Parathyroid adenoma (tissue), 2 donors: ENCODE measurements at regions not wholly inside any gene's neighbourhood (a gene's known extent, or its start where the extent isn't known, plus 50 kb on each side); places are given as distances from the start of the nearest gene placed in this dataset.

Source experiments
- H2AFZ ChIP-seq: fragments of 300-600 bp; sonication (generic); one replicate; pipeline ENCODE4 v1.7.0; 2017; ENCODE audit warnings: antibody characterized with exemption, mild to moderate bottlenecking
- H3K27ac ChIP-seq: fragments of 300-600 bp; sonication (generic); one replicate; pipeline ENCODE4 v1.7.0; 2017
- H3K27me3 ChIP-seq: fragments of 300-600 bp; sonication (generic); one replicate; pipeline ENCODE4 v1.7.0; 2017; ENCODE audit warnings: low read length; ENCODE audit not compliant: control insufficient read depth, insufficient read depth
- H3K36me3 ChIP-seq: fragments of 300-600 bp; sonication (generic); one replicate; pipeline ENCODE4 v1.7.0; 2017; ENCODE audit warnings: low read length; ENCODE audit not compliant: control insufficient read depth, insufficient read depth
- H3K4me1 ChIP-seq: fragments of 300-600 bp; sonication (generic); one replicate; pipeline ENCODE4 v1.7.0; 2017; ENCODE audit warnings: control low read depth
- H3K4me2 ChIP-seq: fragments of 300-600 bp; sonication (generic); one replicate; pipeline ENCODE4 v1.7.0; 2017; ENCODE audit warnings: low read length
- H3K4me3 ChIP-seq: fragments of 300-600 bp; sonication (generic); one replicate; pipeline ENCODE4 v1.7.0; 2017; ENCODE audit warnings: low read depth, low read length
- H3K79me2 ChIP-seq: fragments of 300-600 bp; sonication (generic); one replicate; pipeline ENCODE4 v1.7.0; 2017; ENCODE audit warnings: control low read depth
- H3K9ac ChIP-seq: fragments of 300-600 bp; sonication (generic); one replicate; pipeline ENCODE4 v1.7.0; 2017; ENCODE audit warnings: mild to moderate bottlenecking
- H3K9me3 ChIP-seq: fragments of 300-600 bp; sonication (generic); one replicate; pipeline ENCODE4 v1.7.0; 2017; ENCODE audit warnings: low read length; ENCODE audit not compliant: control insufficient read depth
- CTCF ChIP-seq: fragments of 300-600 bp; sonication (generic); IDR thresholded peaks from one replicate; pipeline ENCODE4 v1.7.0; 2017; ENCODE audit warnings: antibody characterized with exemption, mild to moderate bottlenecking
- donor health status: primary hyperparathyroidism.

GRCh38 chr7:41163991-41164390, 538.9 kb downstream of the INHBA start:
- Histone ChIP-seq H3K27me3 (no peaks in the 10 kb centered on the region), H3K27ac (no peak overlapping the region), H3K9ac (no peak overlapping the region), H3K9me3 (no peaks in the 10 kb centered on the region), H3K4me3 (no peak overlapping the region), H3K79me2 (no peaks in the 10 kb centered on the region), H3K4me2 (no peak overlapping the region), H3K36me3 (no peaks in the 10 kb centered on the region), H3K4me1 (no peaks in the 10 kb centered on the region), H2AFZ (no peak overlapping the region)
- no peak for TF ChIP-seq CTCF

- no peak for TF ChIP-seq CTCF
- H3K27me3 ChIP-seq, result no peaks in the 10 kb centered on the region
- H3K27ac ChIP-seq, result no peak overlapping the region
- no peaks in the 10 kb centered on the region for H3K36me3 ChIP-seq
- H3K4me3 ChIP-seq, result no peak overlapping the region
- H3K4me2 ChIP-seq, result no peak overlapping the region
- no peaks in the 10 kb centered on the region for H3K9me3 ChIP-seq
- no peak overlapping the region for H2AFZ ChIP-seq
- no peaks in the 10 kb centered on the region for H3K79me2 ChIP-seq
- no peaks in the 10 kb centered on the region for H3K4me1 ChIP-seq
- no peak overlapping the region for H3K9ac ChIP-seq
Measured at GRCh38 chr7:41162612-41163011, 540.3 kb downstream of the INHBA start.

- no peaks in the 10 kb centered on the region for H3K4me1 ChIP-seq
- no peak overlapping the region for H3K9ac ChIP-seq
- no peak overlapping the region for H2AFZ ChIP-seq
- H3K27ac ChIP-seq, result no peak overlapping the region
- no peaks in the 10 kb centered on the region for H3K79me2 ChIP-seq
- H3K36me3 ChIP-seq, result no peaks in the 10 kb centered on the region
- H3K27me3 ChIP-seq, result no peaks in the 10 kb centered on the region
- no peak overlapping the region for H3K4me2 ChIP-seq
- no peak overlapping the region for H3K4me3 ChIP-seq
- H3K9me3 ChIP-seq, result no peaks in the 10 kb centered on the region
- no peak for TF ChIP-seq CTCF
Measured at GRCh38 chr7:41161041-41161587, 541.8 kb downstream of the INHBA start.

- H3K27me3 ChIP-seq, result no peaks in the 10 kb centered on the region
- H3K4me3 ChIP-seq, result no peak overlapping the region
- no peak overlapping the region for H3K9ac ChIP-seq
- H3K36me3 ChIP-seq, result no peaks in the 10 kb centered on the region
- no peaks in the 10 kb centered on the region for H3K9me3 ChIP-seq
- no peak overlapping the region for H3K27ac ChIP-seq
- no peaks in the 10 kb centered on the region for H3K79me2 ChIP-seq
- H3K4me1 ChIP-seq, result no peaks in the 10 kb centered on the region
- no peak overlapping the region for H2AFZ ChIP-seq
- TF ChIP-seq CTCF, result no peak
- no peak overlapping the region for H3K4me2 ChIP-seq
Measured at GRCh38 chr7:41156268-41156667, 546.6 kb downstream of the INHBA start.

- Histone ChIP-seq H3K4me2 (no peak overlapping the region), H3K79me2 (no peaks in the 10 kb centered on the region), H3K9ac (no peak overlapping the region), H3K27ac (no peak overlapping the region), H3K36me3 (no peaks in the 10 kb centered on the region), H3K9me3 (no peaks in the 10 kb centered on the region), H3K27me3 (no peaks in the 10 kb centered on the region), H3K4me1 (no peaks in the 10 kb centered on the region), H2AFZ (no peak overlapping the region), H3K4me3 (no peak overlapping the region)
- TF ChIP-seq CTCF, result no peak
Measured at GRCh38 chr7:41153268-41153667, 549.6 kb downstream of the INHBA start.
